ENCODE measurements at regions not wholly inside any gene's neighbourhood (a gene's known extent, or its start where the extent isn't known, plus 50 kb on each side); places are given as distances from the start of the nearest gene placed in this dataset.

DNA sequence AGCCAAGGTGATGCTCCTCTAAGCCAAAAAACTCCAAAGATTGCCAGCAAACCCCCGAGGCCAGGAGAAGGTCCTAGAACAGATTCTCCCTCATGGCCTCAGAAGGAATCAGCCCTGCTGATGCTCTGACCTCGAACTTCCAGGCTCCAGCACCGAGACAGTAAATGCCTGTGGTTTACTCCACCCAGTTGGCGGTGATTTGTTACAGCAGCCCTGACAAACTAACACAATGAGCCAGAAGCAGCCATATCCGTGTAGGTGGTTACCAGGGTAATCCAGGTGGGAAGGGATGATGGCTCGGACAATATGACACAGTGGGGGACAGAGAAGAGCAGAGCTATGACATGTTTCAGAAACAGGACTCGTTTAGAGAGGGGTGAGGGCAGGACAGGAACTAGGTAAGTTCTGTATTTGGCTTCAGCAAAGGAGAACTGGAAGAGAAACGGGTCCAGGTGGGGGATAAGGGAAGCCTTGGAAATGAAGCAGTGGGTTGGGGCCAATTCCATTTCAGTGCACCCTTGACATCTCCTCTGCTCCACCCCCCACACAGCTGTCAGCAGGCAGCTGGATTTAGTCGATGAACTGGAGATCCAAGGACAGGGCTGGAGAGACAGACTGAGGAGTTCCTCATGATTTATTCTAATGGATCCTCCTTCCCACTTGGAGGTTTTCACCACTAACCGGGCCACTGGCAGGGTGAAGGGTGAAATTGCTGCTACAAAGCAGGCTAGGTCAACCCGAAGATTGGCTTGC, 179.7 kb upstream of the SH3BP4 start:
- TF ChIP-seq YY1 (IDR thresholded peaks at IDR 0.05; ENCODE audit: low read depth) (no peak; the same call in 1 of the 2 replicates), CEBPB (IDR thresholded peaks at IDR 0.05) (no peak), TAF1 (IDR thresholded peaks at IDR 0.05; ENCODE audit: low read depth) (no peak), CREB1 (IDR thresholded peaks at IDR 0.05; ENCODE audit: low read depth) (no peak), FOXM1 (IDR thresholded peaks at IDR 0.05; ENCODE audit: borderline replicate concordance, low read depth) (no peak), EP300 (IDR thresholded peaks at IDR 0.05; ENCODE audit: borderline replicate concordance) (no peak)
- TF ChIP-seq, protein P1, sequence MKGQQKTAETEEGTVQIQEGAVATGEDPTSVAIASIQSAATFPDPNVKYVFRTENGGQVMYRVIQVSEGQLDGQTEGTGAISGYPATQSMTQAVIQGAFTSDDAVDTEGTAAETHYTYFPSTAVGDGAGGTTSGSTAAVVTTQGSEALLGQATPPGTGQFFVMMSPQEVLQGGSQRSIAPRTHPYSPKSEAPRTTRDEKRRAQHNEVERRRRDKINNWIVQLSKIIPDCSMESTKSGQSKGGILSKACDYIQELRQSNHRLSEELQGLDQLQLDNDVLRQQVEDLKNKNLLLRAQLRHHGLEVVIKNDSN (IDR thresholded peaks at IDR 0.05) = no peak
- TF ChIP-seq, protein P2, sequence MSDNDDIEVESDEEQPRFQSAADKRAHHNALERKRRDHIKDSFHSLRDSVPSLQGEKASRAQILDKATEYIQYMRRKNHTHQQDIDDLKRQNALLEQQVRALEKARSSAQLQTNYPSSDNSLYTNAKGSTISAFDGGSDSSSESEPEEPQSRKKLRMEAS (IDR thresholded peaks at IDR 0.05) = no peak
